Astrocyte (in vitro differentiated cells and primary cell): ENCODE measurements at regions not wholly inside any gene's neighbourhood (a gene's known extent, or its start where the extent isn't known, plus 50 kb on each side); places are given as distances from the start of the nearest gene placed in this dataset.
A peak's percentile ranks its signal among the peaks of the same experiment; 100 is the strongest.

Source experiments
- DNase-seq: peaks from one replicate; pipeline ENCODE4 v3.0.0-alpha.2; 2010; ENCODE audit warnings: low read depth
- FAIRE-seq: peaks from 2 replicates; lab custom pipeline; 2011; peaks lifted over from hg19 to GRCh38; lab: Jason Lieb, UNC
- H2AFZ ChIP-seq: 2 replicates; pipeline ENCODE4 v1.6.0; 2012; ENCODE audit warnings: low read depth, low read length, inconsistent platforms
- H3K27ac ChIP-seq: 2 replicates; pipeline ENCODE4 v1.5.1; 2011; ENCODE audit warnings: low read depth, low read length, inconsistent platforms
- H3K27me3 ChIP-seq: 2 replicates; pipeline ENCODE4 v1.6.0; 2011; ENCODE audit warnings: low read length, inconsistent platforms; ENCODE audit not compliant: insufficient read depth
- H3K36me3 ChIP-seq: 2 replicates; pipeline ENCODE4 v1.5.1; 2011; ENCODE audit warnings: low read length, inconsistent platforms; ENCODE audit not compliant: insufficient read depth
- H3K4me1 ChIP-seq: 2 replicates; pipeline ENCODE4 v1.5.1; 2011; ENCODE audit warnings: low read length, inconsistent platforms; ENCODE audit not compliant: insufficient read depth
- H3K4me2 ChIP-seq: 2 replicates; pipeline ENCODE4 v1.6.0; 2012; ENCODE audit warnings: low read length, inconsistent platforms
- H3K4me3 ChIP-seq: 2 replicates; pipeline ENCODE4 v1.5.1; 2011; ENCODE audit warnings: low read depth, mild to moderate bottlenecking, low read length, inconsistent platforms; ENCODE audit not compliant: insufficient read depth
- H3K79me2 ChIP-seq: 2 replicates; pipeline ENCODE4 v1.6.0; 2012; ENCODE audit warnings: mild to moderate bottlenecking, low read length, inconsistent platforms; ENCODE audit not compliant: insufficient read depth
- H3K9ac ChIP-seq: 2 replicates; pipeline ENCODE4 v1.6.0; 2012; ENCODE audit warnings: mild to moderate bottlenecking, low read length, inconsistent platforms
- H3K9me3 ChIP-seq: 2 replicates; pipeline ENCODE4 v1.5.1; 2012; ENCODE audit warnings: low read depth, mild to moderate bottlenecking, low read length, inconsistent platforms; ENCODE audit not compliant: insufficient read depth
- H4K20me1 ChIP-seq: 2 replicates; pipeline ENCODE4 v1.6.0; 2012; ENCODE audit warnings: low read length, inconsistent platforms; ENCODE audit not compliant: insufficient read depth
- H3K27ac Mint-ChIP-seq: one replicate; pipeline ENCODE4 v1.8.0; 2021; ENCODE audit warnings: mild to moderate bottlenecking, mixed read lengths; ENCODE audit not compliant: unreplicated experiment
- H3K27me3 Mint-ChIP-seq: one replicate; pipeline ENCODE4 v1.8.0; 2021; ENCODE audit warnings: low read depth, mixed read lengths; ENCODE audit not compliant: unreplicated experiment
- H3K36me3 Mint-ChIP-seq: one replicate; pipeline ENCODE4 v1.8.0; 2021; ENCODE audit warnings: low read depth, mixed read lengths; ENCODE audit not compliant: unreplicated experiment
- H3K4me1 Mint-ChIP-seq: one replicate; pipeline ENCODE4 v1.8.0; 2021; ENCODE audit warnings: low read depth, mixed read lengths; ENCODE audit not compliant: unreplicated experiment
- H3K4me3 Mint-ChIP-seq: one replicate; pipeline ENCODE4 v1.8.0; 2021; ENCODE audit warnings: mild to moderate bottlenecking, moderate library complexity, mixed read lengths; ENCODE audit not compliant: unreplicated experiment
- H3K9me3 Mint-ChIP-seq: one replicate; pipeline ENCODE4 v1.8.0; 2021; ENCODE audit warnings: mild to moderate bottlenecking, mixed read lengths; ENCODE audit not compliant: unreplicated experiment
- CTCF ChIP-seq: IDR thresholded peaks from 2 replicates; pipeline ENCODE4 v1.5.1; 2011; ENCODE audit warnings: low read depth, mild to moderate bottlenecking, inconsistent platforms, low read length, moderate library complexity; ENCODE audit not compliant: insufficient read depth
- EZH2 ChIP-seq: IDR thresholded peaks from 2 replicates; pipeline ENCODE4 v1.6.1; 2012; ENCODE audit warnings: mild to moderate bottlenecking, low read length, inconsistent platforms; ENCODE audit not compliant: insufficient read depth

GRCh38 chr2:11055679-11056215 is 99.5 kb upstream of the SLC66A3 start:
- Histone ChIP-seq H3K27ac (no peak overlapping the region), H3K9ac (no peak overlapping the region), H3K9me3 (no peaks in the 10 kb centered on the region), H3K27me3 (peaks cover 3% of the 10 kb centered on the region), H2AFZ (no peak overlapping the region), H3K4me2 (no peak overlapping the region), H4K20me1 (no peaks in the 10 kb centered on the region), H3K79me2 (no peaks in the 10 kb centered on the region), H3K4me1 (peaks cover 7% of the 10 kb centered on the region), H3K4me3 (no peak overlapping the region), H3K36me3 (no peaks in the 10 kb centered on the region)
- peaks cover 11% of the 10 kb centered on the region for H3K27me3 Mint-ChIP-seq
- no peaks in the 10 kb centered on the region for H3K36me3 Mint-ChIP-seq
- H3K9me3 Mint-ChIP-seq = peaks cover 4% of the 10 kb centered on the region
- TF ChIP-seq CTCF = no peak
- no peak for TF ChIP-seq EZH2
- peaks cover 12% of the 10 kb centered on the region for H3K4me1 Mint-ChIP-seq
- FAIRE-seq (no peak), DNase-seq (no peak)
- H3K27ac Mint-ChIP-seq = no peak overlapping the region
- H3K4me3 Mint-ChIP-seq = no peak overlapping the region

- Mint-ChIP-seq H3K4me3 (no peak overlapping the region), H3K4me1 (peaks cover 12% of the 10 kb centered on the region), H3K27ac (peak overlapping the region; percentile 62), H3K27me3 (peaks cover 11% of the 10 kb centered on the region), H3K9me3 (peaks cover 7% of the 10 kb centered on the region), H3K36me3 (no peaks in the 10 kb centered on the region)
- TF ChIP-seq EZH2 (no peak), CTCF (no peak)
- H3K9me3 ChIP-seq = no peaks in the 10 kb centered on the region
- FAIRE-seq (peak; percentile 96), DNase-seq (peak; percentile 97)
- no peak overlapping the region for H3K9ac ChIP-seq
- H2AFZ ChIP-seq = no peak overlapping the region
- no peak overlapping the region for H3K27ac ChIP-seq
- H3K36me3 ChIP-seq = no peaks in the 10 kb centered on the region
- peak overlapping the region; percentile 0 for H3K4me3 ChIP-seq
- peaks cover 3% of the 10 kb centered on the region for H3K27me3 ChIP-seq
- H3K4me1 ChIP-seq = peaks cover 7% of the 10 kb centered on the region
- H4K20me1 ChIP-seq = no peaks in the 10 kb centered on the region
- H3K79me2 ChIP-seq = no peaks in the 10 kb centered on the region
- H3K4me2 ChIP-seq = peak overlapping the region; percentile 48
These were observed 98.7 kb upstream of the SLC66A3 start for GRCh38 chr2:11056614-11057013.

DNA sequence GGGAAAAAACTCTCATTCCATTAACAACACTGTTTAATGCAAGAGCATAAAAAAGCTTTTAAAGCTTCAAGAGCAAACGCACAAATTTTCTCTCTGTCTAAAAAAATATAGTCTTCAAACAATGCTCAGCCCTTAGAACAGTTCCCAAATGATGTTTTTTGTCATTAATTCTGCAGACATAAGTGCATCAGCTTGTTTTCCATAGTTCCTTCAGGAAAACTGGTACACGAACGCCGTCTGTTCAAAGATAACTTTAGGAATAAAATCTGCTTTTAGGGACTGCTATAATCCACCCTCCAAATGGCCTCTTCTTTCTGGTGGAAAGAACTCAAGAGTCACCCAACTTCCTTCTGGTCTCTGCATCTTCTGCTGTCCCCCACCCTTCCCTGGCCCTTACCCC is 98.2 kb upstream of the SLC66A3 start:
- no peaks in the 10 kb centered on the region for H3K9me3 ChIP-seq
- H2AFZ ChIP-seq = no peak overlapping the region
- H3K27me3 ChIP-seq = peaks cover 3% of the 10 kb centered on the region
- Mint-ChIP-seq H3K27ac (no peak overlapping the region), H3K27me3 (peaks cover 11% of the 10 kb centered on the region), H3K9me3 (peaks cover 7% of the 10 kb centered on the region), H3K4me1 (peaks cover 12% of the 10 kb centered on the region), H3K4me3 (no peak overlapping the region), H3K36me3 (no peaks in the 10 kb centered on the region)
- no peak overlapping the region for H3K9ac ChIP-seq
- H3K36me3 ChIP-seq = no peaks in the 10 kb centered on the region
- no peaks in the 10 kb centered on the region for H3K79me2 ChIP-seq
- H4K20me1 ChIP-seq = no peaks in the 10 kb centered on the region
- H3K4me1 ChIP-seq = peaks cover 7% of the 10 kb centered on the region
- DNase-seq = no peak
- peak overlapping the region; percentile 0 for H3K4me3 ChIP-seq
- TF ChIP-seq EZH2 (no peak), CTCF (no peak)
- peak overlapping the region; percentile 48 for H3K4me2 ChIP-seq
- H3K27ac ChIP-seq = no peak overlapping the region
- FAIRE-seq = no peak
